ENCODE measurements at regions not wholly inside any gene's neighbourhood (a gene's known extent, or its start where the extent isn't known, plus 50 kb on each side); places are given as distances from the start of the nearest gene placed in this dataset.

DNA sequence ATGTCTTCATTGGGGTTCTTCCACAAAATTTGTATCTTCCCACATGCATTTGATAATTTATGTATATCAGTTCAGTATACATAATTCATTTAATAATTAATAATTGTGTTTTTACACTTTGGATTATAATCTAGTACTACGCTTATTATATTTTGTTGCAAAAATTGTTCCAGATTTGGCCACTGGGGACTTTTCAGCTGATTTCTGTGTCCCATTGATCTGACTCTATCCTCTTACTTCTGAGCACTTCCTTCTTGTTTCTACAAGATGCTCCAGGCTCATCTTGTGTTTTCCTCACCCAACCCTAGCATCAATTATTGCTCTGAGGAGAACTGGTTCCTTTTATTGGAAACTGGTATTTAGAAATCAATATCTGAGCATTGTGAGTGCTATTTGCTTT, 215.3 kb upstream of the CDH19 start:
- DNase-seq (ENCODE audit: low spot score): no peak
- intact Hi-C loops (cut with micrococcal nuclease): no loop called here
- H3K27me3 Mint-ChIP-seq (ENCODE audit: low read depth): no peaks in the 10 kb centered on the region
- H3K9me3 Mint-ChIP-seq: peaks cover 7% of the 10 kb centered on the region
- H3K4me1 Mint-ChIP-seq (ENCODE audit: low read depth): no peaks in the 10 kb centered on the region
- no peaks in the 10 kb centered on the region for H3K36me3 Mint-ChIP-seq (ENCODE audit: low read depth)
- no peak overlapping the region for H3K4me3 Mint-ChIP-seq (ENCODE audit: low read depth)
- H3K27ac Mint-ChIP-seq: no peak overlapping the region

- intact Hi-C loops (cut with micrococcal nuclease): no loop called here
- H3K27ac Mint-ChIP-seq: no peak overlapping the region
- no peaks in the 10 kb centered on the region for H3K27me3 Mint-ChIP-seq (ENCODE audit: low read depth)
- H3K4me3 Mint-ChIP-seq (ENCODE audit: low read depth): no peak overlapping the region
- peaks cover 17% of the 10 kb centered on the region for H3K9me3 Mint-ChIP-seq
- H3K36me3 Mint-ChIP-seq (ENCODE audit: low read depth): no peaks in the 10 kb centered on the region
- DNase-seq (ENCODE audit: low spot score): no peak
- no peaks in the 10 kb centered on the region for H3K4me1 Mint-ChIP-seq (ENCODE audit: low read depth)
Measured at GRCh38 chr18:66813138-66813537, 209.2 kb upstream of the CDH19 start.

- DNase-seq (ENCODE audit: low spot score): no peak
- no peaks in the 10 kb centered on the region for H3K9me3 Mint-ChIP-seq
- no peaks in the 10 kb centered on the region for H3K36me3 Mint-ChIP-seq (ENCODE audit: low read depth)
- no peak overlapping the region for H3K27ac Mint-ChIP-seq
- H3K4me1 Mint-ChIP-seq (ENCODE audit: low read depth): no peaks in the 10 kb centered on the region
- intact Hi-C loops (cut with micrococcal nuclease): no loop called here
- H3K4me3 Mint-ChIP-seq (ENCODE audit: low read depth): no peak overlapping the region
- H3K27me3 Mint-ChIP-seq (ENCODE audit: low read depth): no peaks in the 10 kb centered on the region
Measured at GRCh38 chr18:66795051-66795450, 191.2 kb upstream of the CDH19 start.

DNA sequence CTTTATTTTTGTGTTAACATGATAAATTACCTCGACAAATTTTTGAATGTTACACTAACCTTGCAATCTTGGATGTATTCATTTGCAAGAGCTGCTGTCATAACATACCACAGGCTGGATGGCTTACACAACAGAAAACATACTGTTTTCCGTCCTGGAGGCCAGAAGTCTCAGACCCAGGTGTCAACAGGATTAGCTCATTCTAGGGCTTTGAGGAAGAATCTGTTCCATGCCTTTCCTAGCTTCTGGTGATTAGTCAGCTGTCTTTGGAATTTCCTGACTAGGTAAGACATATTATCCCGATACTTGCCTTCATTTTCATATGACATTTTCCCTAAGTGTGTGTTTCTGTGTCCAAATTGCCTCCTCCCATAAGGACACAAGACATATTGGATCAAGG, 188.6 kb upstream of the CDH19 start:
- Mint-ChIP-seq H3K4me3 (ENCODE audit: low read depth) (no peak overlapping the region), H3K36me3 (ENCODE audit: low read depth) (no peaks in the 10 kb centered on the region), H3K27me3 (ENCODE audit: low read depth) (no peaks in the 10 kb centered on the region), H3K9me3 (no peaks in the 10 kb centered on the region), H3K27ac (no peak overlapping the region), H3K4me1 (ENCODE audit: low read depth) (no peaks in the 10 kb centered on the region)
- no peak for DNase-seq (ENCODE audit: low spot score)
- intact Hi-C loops (cut with micrococcal nuclease): no loop called here

- no peaks in the 10 kb centered on the region for H3K4me1 Mint-ChIP-seq (ENCODE audit: low read depth)
- H3K27me3 Mint-ChIP-seq (ENCODE audit: low read depth): no peaks in the 10 kb centered on the region
- H3K4me3 Mint-ChIP-seq (ENCODE audit: low read depth): no peak overlapping the region
- no peaks in the 10 kb centered on the region for H3K36me3 Mint-ChIP-seq (ENCODE audit: low read depth)
- H3K27ac Mint-ChIP-seq: no peak overlapping the region
- no peak for DNase-seq (ENCODE audit: low spot score)
- H3K9me3 Mint-ChIP-seq: peaks cover 3% of the 10 kb centered on the region
- intact Hi-C loops (cut with micrococcal nuclease): no loop called here
Measured at GRCh38 chr18:66780609-66781008, 176.7 kb upstream of the CDH19 start.

DNA sequence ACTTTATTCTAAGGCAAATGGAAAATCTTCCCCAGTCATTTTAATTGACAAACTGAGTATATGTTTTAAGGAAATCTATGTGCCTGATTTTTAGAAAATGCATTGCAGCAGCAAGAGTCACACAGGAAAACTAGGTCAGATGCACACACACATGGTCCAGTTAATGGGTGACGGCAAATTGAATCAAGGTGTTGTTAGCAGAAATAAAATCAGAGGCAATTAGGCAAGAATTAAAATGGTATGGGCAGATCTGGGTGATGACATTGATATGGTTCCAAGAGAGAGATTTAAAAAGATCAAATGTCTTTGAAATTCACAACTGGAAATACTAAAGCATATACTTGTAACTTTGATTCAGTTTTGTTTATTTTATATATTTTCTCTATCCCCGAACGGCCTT, 174.2 kb upstream of the CDH19 start:
- DNase-seq (ENCODE audit: low spot score): no peak
- no peaks in the 10 kb centered on the region for H3K27me3 Mint-ChIP-seq (ENCODE audit: low read depth)
- no peaks in the 10 kb centered on the region for H3K36me3 Mint-ChIP-seq (ENCODE audit: low read depth)
- intact Hi-C loops (cut with micrococcal nuclease): no loop called here
- H3K9me3 Mint-ChIP-seq: no peaks in the 10 kb centered on the region
- H3K4me3 Mint-ChIP-seq (ENCODE audit: low read depth): no peak overlapping the region
- H3K4me1 Mint-ChIP-seq (ENCODE audit: low read depth): no peaks in the 10 kb centered on the region
- no peak overlapping the region for H3K27ac Mint-ChIP-seq

DNA sequence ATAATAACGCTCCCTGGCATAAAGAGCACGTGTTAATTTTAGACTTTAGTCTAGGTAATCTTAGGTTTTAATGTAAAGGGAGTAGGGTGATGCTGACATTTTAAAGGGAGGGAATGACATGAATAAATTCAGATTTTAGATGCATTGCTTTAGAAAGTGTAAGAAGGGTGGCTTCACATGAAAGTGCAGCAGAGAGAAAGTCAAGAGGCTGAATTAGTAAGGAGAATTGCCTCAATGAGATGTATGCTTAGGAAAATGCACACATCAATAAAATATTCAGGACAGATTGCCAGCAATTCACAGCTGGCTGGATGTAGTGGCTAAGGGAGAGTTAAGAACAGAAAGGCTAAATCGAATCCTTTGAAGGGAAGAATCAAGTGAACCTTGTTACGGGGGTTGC, 165.5 kb upstream of the CDH19 start:
- intact Hi-C loops (cut with micrococcal nuclease): no loop called here
- Mint-ChIP-seq H3K27me3 (ENCODE audit: low read depth) (no peaks in the 10 kb centered on the region), H3K27ac (no peak overlapping the region)

GRCh38 chr18:66764230-66764629, 160.3 kb upstream of the CDH19 start:
- intact Hi-C loops (cut with micrococcal nuclease): no loop called here
- no peaks in the 10 kb centered on the region for H3K27me3 Mint-ChIP-seq (ENCODE audit: low read depth)
- no peak overlapping the region for H3K4me3 Mint-ChIP-seq (ENCODE audit: low read depth)
- DNase-seq (ENCODE audit: low spot score): no peak
- no peak overlapping the region for H3K27ac Mint-ChIP-seq
- no peaks in the 10 kb centered on the region for H3K9me3 Mint-ChIP-seq
- H3K4me1 Mint-ChIP-seq (ENCODE audit: low read depth): no peaks in the 10 kb centered on the region
- no peaks in the 10 kb centered on the region for H3K36me3 Mint-ChIP-seq (ENCODE audit: low read depth)

More for the DNA sequence above, 165.5 kb upstream of the CDH19 start:
- no peak overlapping the region for H3K4me3 Mint-ChIP-seq (ENCODE audit: low read depth)
- no peaks in the 10 kb centered on the region for H3K4me1 Mint-ChIP-seq (ENCODE audit: low read depth)
- H3K9me3 Mint-ChIP-seq: no peaks in the 10 kb centered on the region
- no peak for DNase-seq (ENCODE audit: low spot score)
- H3K36me3 Mint-ChIP-seq (ENCODE audit: low read depth): no peaks in the 10 kb centered on the region

DNA sequence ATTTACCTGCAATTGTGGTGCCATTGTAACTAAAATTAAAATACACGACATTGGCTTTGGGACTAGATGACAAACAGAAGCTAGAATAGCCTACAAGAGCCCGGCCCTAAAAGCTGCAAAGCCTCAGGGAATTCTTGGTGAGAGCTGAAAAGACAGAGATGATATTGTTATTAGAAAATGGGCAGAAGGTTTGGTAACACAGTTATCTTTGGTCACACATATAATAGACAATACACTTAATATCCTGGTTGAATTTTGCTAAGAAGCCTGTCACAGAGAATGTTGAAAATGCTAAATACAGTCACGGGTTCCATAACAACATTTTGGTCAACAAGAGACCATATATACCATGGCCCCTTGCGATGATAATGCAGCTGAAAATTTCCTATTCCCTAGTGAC, 157.3 kb upstream of the CDH19 start:
- no peak for DNase-seq (ENCODE audit: low spot score)
- intact Hi-C loops (cut with micrococcal nuclease): no loop called here
- Mint-ChIP-seq H3K27ac (no peak overlapping the region), H3K4me1 (ENCODE audit: low read depth) (no peaks in the 10 kb centered on the region), H3K27me3 (ENCODE audit: low read depth) (no peaks in the 10 kb centered on the region), H3K36me3 (ENCODE audit: low read depth) (no peaks in the 10 kb centered on the region), H3K4me3 (ENCODE audit: low read depth) (no peak overlapping the region), H3K9me3 (peaks cover 8% of the 10 kb centered on the region)

DNA sequence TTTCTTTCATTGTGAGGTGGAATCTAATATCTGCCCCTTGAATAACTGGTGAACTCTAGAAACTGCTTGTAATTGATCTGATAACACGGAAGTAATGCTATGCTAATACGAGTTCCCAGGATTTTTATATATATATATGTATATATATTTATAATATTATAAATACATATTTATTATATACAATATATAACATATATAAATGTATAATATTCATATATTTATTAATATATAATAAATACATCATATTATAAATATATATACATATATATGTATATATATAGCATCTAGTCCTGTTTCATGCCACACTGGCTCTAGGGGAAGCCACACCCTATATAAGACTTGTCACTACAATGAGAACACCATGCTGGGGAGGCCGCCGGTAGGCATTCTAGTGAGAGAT, 156.7 kb upstream of the CDH19 start:
- H3K4me1 Mint-ChIP-seq (ENCODE audit: low read depth): no peaks in the 10 kb centered on the region
- no peak overlapping the region for H3K4me3 Mint-ChIP-seq (ENCODE audit: low read depth)
- intact Hi-C loops (cut with micrococcal nuclease): no loop called here
- no peaks in the 10 kb centered on the region for H3K36me3 Mint-ChIP-seq (ENCODE audit: low read depth)
- no peaks in the 10 kb centered on the region for H3K27me3 Mint-ChIP-seq (ENCODE audit: low read depth)
- H3K9me3 Mint-ChIP-seq: peaks cover 8% of the 10 kb centered on the region
- no peak overlapping the region for H3K27ac Mint-ChIP-seq
- no peak for DNase-seq (ENCODE audit: low spot score)

DNA sequence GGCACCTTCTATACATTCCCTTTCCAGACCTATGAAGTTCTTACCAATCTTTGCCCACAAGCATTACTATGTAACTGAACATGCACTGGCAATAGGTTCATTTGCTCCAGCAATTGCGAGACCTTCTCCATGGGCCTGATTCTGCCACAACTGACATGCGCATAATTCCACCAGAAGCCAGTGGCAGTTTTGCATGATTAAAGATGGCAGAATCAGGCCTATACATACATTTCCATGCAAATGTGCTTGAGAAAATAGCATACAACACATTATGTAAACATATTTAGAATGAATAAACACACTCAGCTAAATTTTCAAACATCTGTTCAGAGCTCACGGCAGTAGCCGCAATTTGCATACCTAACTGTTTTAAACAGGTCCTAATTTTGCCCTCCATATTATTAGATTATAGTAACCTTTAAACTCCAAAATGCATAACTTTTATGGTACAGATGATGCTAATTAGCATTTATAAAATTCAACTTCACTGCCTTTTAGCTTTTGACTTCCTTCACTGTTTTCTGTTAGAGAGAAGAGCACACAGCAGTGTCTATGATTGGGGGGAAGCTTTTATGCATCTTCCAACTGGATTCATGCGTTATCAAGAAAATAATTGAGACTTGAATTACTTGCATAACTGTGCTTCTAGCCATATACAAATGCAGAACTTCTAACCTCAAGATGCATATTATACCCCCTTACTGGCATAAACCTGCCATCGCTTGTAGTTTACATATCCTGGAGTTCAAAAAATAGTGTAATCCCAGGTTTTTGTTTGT, 155.3 kb upstream of the CDH19 start:
- Mint-ChIP-seq H3K4me3 (ENCODE audit: low read depth) (no peak overlapping the region), H3K27ac (no peak overlapping the region), H3K4me1 (ENCODE audit: low read depth) (no peaks in the 10 kb centered on the region), H3K36me3 (ENCODE audit: low read depth) (no peaks in the 10 kb centered on the region), H3K9me3 (peaks cover 8% of the 10 kb centered on the region), H3K27me3 (ENCODE audit: low read depth) (no peaks in the 10 kb centered on the region)
- DNase-seq (ENCODE audit: low spot score): no peak
- intact Hi-C loops (cut with micrococcal nuclease): no loop called here

DNA sequence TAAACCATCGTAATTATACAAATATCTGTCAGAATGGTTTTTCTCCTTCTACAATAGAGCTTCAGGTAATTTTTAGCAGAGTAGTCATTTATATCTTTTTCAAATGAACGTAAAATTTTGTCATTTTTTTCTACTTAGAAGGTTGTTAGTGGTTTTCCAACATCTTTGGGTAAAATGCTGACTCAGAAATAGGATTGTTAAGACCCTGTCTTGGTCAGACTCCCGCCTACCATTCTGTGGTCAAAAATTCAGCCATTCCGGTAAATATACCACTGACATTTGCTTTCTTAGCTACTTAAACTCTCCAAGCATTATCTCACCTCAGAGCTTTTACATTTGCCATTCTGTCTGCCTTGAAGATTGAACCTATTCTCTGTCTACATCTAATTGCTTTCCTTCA, 154.1 kb upstream of the CDH19 start:
- no peak overlapping the region for H3K27ac Mint-ChIP-seq
- no peak overlapping the region for H3K4me3 Mint-ChIP-seq (ENCODE audit: low read depth)
- no peaks in the 10 kb centered on the region for H3K4me1 Mint-ChIP-seq (ENCODE audit: low read depth)
- no peaks in the 10 kb centered on the region for H3K36me3 Mint-ChIP-seq (ENCODE audit: low read depth)
- peaks cover 11% of the 10 kb centered on the region for H3K9me3 Mint-ChIP-seq
- intact Hi-C loops (cut with micrococcal nuclease): no loop called here
- H3K27me3 Mint-ChIP-seq (ENCODE audit: low read depth): no peaks in the 10 kb centered on the region
- DNase-seq (ENCODE audit: low spot score): no peak

GRCh38 chr18:66754335-66754734, 150.4 kb upstream of the CDH19 start:
- no peaks in the 10 kb centered on the region for H3K36me3 Mint-ChIP-seq (ENCODE audit: low read depth)
- no peaks in the 10 kb centered on the region for H3K4me1 Mint-ChIP-seq (ENCODE audit: low read depth)
- peaks cover 11% of the 10 kb centered on the region for H3K9me3 Mint-ChIP-seq
- no peak overlapping the region for H3K27ac Mint-ChIP-seq
- no peaks in the 10 kb centered on the region for H3K27me3 Mint-ChIP-seq (ENCODE audit: low read depth)
- H3K4me3 Mint-ChIP-seq (ENCODE audit: low read depth): no peak overlapping the region
- no peak for DNase-seq (ENCODE audit: low spot score)
- intact Hi-C loops (cut with micrococcal nuclease): no loop called here

GRCh38 chr18:66752733-66753132, 148.8 kb upstream of the CDH19 start:
- no peaks in the 10 kb centered on the region for H3K36me3 Mint-ChIP-seq (ENCODE audit: low read depth)
- no peak for DNase-seq (ENCODE audit: low spot score)
- no peak overlapping the region for H3K27ac Mint-ChIP-seq
- intact Hi-C loops (cut with micrococcal nuclease): no loop called here
- H3K9me3 Mint-ChIP-seq: peaks cover 3% of the 10 kb centered on the region
- no peak overlapping the region for H3K4me3 Mint-ChIP-seq (ENCODE audit: low read depth)
- H3K4me1 Mint-ChIP-seq (ENCODE audit: low read depth): no peaks in the 10 kb centered on the region
- H3K27me3 Mint-ChIP-seq (ENCODE audit: low read depth): no peaks in the 10 kb centered on the region

Measured in activated T-helper 2 cell treated with anti-CD3 and anti-CD28 coated beads, Interferon-gamma antibody, Interleukin-2, Interleukin-4, amounts not matched to agents 10 μg/mL and 5 μg/mL and 100 μg/mL, durations not matched to agents 14 hours and 24 hours and 36 hours (primary cell).